NCI-H510A (cell line): ENCODE measurements at regions not wholly inside any gene's neighbourhood (a gene's known extent, or its start where the extent isn't known, plus 50 kb on each side); places are given as distances from the start of the nearest gene placed in this dataset.
"Not testable (repeated sequence)": the region's sequence is repeated elsewhere in the genome, so short reads cannot be mapped to it uniquely, and the experiment has no call there.

ENCODE experiments used
- DNase-seq: peaks from one replicate; lab custom pipeline; 2025; lab: John Stamatoyannopoulos, UW

- no peak for DNase-seq
Measured at GRCh38 chr9:30995956-30996738, 1388.3 kb upstream of the ACO1 start.

- no peak for DNase-seq
Measured at GRCh38 chr9:30996761-30997160, 1387.7 kb upstream of the ACO1 start.

DNA sequence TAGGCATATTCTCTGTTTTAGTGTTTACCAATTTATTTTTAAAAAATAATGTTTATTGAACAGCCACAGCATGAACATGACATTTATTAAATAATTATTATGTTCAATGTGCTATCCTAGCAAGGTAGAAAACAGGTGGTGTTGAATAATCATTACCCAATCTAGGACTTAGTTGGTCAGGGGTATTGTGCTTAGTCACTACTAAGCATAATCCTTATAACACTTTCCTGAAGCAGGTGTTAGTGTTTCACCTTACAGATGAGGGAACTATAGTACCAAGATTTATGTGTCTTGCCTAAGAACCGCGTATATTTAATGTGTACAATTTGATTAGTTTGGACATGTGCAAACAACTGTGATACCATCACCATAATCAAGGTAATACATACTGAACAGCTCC lies 1387.2 kb upstream of the ACO1 start:
- no peak for DNase-seq

- DNase-seq = no peak
Measured at GRCh38 chr9:31005086-31005665, 1379.3 kb upstream of the ACO1 start.

GRCh38 chr9:31013371-31013770 lies 1371.1 kb upstream of the ACO1 start:
- no peak for DNase-seq

DNA sequence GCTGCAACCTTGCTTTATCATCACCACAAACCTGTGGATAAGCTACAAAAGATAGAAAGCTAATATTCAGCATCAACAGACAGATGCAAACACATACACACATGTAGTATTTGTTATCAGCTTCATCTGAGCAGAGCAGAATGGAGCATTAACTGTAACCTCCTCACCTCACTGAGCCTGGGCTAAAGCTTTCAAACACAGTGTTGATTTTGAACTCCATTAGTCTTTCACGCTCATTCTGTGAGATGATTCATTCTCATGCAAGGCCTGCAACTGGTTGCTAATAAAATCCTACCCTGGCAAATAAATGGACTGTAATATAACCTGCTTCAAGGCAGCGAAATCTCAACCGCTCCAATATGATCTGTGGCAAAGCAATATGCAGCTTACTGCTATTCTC lies 1360.6 kb upstream of the ACO1 start:
- DNase-seq = no peak

DNA sequence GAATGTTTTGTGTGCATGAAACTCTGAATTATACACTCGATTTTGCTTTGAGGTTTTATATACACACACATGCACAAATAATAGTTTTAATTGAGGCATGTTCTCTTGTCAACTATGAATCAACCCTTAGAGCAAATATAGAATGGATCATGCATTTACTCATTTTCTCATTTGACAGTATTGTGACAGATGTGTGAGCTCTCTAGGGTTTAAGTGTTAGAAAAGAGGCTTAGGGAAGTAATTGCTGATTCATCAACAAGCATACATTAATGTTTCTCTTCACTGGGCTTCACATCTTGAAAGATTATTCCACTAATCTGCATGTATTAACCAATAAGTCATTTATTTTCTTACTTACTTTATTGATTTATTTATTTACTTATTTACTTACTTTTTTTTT lies 1356.8 kb upstream of the ACO1 start:
- no peak for DNase-seq

- DNase-seq = no peak
Measured at GRCh38 chr9:31028137-31028536, 1356.3 kb upstream of the ACO1 start.

DNA sequence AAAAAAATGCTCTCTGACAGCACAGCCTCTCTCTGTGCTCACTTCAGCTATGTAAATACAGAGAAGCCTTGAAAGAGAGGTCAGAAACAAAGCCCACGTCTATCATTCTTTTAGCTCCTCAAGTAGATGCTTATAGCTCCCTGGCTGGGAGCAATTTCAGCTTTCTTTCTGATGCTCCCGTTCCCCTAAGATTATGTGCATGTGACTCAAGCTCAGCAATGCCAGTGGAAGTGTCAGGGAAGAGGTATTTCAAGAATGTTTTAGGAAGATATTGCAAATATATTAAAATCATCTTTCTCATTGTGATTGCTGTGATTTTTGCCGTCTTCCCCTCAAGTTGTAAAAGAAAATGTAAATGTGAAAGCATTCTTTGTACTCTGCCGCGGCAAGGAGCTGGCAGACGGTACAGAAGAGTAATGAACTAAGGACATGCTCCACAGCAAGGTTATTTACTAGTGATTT lies 1353.7 kb upstream of the ACO1 start:
- no peak for DNase-seq

DNA sequence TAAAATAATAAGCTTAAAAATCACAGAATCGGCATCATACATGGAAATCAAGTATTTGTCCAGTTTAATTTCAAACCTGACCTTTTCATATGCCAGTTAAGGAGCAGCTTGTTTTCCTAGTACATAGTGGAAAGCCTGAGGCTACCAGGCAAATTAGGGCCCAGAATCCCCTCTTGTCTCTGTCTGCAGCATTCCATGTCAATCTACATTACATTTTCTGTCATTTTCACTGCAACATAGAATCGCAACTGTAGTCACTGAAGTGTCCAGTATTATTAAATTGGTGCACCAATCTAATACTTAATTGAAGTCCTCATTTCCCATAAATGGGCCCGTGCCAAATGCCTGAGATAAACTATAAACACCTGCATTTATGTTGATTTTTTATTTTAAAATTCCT lies 1352.2 kb upstream of the ACO1 start:
- no peak for DNase-seq

DNA sequence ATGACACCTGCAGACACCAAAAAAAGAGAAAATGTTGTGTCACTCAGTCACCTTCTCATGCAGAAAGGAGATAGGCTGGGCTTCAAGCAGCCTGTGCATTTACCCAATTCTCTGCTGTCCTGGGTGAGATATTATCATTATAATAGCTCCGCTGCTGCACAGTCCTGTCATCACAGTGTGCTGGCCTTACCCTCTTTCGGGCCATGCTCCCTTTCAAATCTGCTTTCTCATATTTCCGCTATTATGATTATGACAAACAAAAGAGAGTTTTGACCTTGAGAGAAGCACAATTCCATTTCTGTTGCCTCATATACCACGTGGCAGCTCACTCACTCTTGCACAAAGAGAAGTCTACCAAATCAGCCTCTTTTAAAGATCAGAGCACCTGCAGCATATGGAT lies 1350.1 kb upstream of the ACO1 start:
- DNase-seq = no peak

DNA sequence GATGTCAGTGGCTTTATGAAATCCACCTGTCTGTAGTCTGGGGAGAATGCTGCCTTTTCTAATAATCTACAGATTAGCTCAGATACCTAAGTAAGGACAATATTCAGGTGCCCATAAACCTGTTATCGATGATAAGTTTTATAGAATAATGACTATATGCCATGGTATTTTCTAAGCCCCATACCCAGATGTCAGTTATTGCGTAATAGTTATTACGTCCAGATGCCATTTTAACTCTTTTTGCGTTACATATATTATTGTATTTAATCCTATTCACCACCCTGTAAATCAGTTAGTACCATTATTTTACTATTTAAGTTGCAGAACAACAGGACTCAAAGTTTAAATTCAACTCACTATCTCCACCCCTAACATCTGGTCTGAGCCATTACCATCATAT lies 1343.9 kb upstream of the ACO1 start:
- DNase-seq = no peak

DNA sequence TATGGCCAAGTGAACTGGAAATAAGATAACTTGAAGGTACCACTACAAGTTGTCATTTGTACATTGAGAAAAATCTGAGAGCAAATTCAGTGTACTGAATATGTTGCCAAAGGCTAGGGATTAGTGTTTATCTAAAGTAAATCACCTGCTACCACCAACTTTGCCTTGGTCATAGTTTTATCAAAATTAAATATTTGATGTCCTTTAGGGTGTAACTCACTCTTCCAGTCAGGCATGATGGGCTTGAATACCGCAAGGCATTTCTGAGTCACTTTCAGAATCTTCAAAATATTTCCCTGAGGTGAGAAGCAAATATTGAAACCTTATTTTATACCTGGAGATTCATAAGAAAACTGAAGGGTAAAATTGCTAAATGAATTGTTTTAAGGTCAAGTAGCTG lies 1338.6 kb upstream of the ACO1 start:
- DNase-seq = no peak

DNA sequence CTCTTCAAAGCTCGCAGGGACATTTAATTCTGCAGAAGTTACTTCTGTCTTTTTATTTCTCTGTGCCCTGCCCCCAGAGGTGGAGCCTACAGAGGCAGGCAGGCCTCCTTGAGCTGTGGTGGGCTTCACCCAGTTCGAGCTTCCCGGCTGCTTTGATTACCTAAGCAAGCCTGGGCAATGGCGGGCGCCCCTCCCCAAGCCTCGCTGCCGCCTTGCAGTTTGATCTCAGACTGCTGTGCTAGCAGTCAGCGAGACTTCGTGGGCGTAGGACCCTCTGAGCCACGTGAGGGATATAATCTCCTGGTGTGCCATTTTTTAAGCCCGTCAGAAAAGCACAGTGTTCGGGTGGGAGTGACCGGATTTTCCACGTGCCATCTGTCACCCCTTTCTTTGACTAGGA lies 1322.9 kb upstream of the ACO1 start:
- DNase-seq = not testable (repeated sequence)

- DNase-seq = no peak
Measured at GRCh38 chr9:31065691-31066090, 1318.8 kb upstream of the ACO1 start.

DNA sequence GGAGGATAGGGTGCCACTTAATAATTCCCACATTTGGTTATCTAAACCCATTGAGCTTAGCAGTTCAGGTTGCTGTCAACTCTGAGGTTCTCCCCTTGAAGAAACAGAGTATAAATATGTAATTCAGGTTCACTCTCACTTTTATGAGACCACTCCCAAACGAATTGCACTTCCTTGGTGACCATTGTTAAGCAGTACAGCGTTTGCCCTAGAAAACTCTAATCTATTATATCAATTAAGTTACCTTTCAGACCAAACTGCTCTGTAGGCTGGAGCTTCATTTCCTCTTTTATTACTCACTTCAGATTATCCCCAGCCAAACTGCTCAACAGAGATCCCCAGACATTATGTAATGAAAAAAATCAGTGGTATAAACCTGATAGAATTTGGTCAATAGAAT lies 1317.0 kb upstream of the ACO1 start:
- no peak for DNase-seq

DNA sequence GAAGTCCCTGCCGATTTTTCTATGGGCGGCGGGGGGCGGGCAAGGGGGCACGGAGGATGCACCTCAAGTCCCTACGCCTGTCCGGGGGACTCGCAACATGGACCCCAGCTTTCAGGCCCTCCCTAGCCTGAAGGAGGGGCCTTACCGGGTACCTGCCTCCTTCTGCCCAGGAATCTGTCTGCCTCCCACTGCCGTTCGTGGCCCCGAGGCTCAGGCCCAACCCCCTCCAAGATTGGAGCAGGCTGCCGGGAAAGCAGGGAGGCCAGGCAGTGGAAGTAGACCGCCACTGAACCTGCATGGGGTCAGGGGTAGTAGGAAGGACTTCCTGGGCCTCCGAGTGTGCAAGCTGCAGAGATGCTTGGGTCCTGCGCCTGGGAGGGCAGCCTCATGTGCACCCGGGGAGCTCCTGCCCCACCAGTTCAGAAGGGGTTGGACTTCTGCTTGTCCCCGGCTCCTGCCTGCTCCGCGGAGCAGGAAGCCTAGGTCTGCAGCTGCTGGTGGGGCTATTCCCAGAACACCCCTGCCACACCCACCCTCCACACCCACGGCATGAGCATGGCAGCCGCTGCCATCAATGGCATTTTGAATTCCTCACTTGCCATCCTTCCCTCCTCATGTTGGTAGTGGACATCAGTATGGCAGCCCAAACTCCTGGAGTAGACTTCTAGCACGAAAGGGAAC lies 1312.7 kb upstream of the ACO1 start:
- DNase-seq = no peak

- DNase-seq = no peak
Measured at GRCh38 chr9:31078175-31078574, 1306.3 kb upstream of the ACO1 start.

DNA sequence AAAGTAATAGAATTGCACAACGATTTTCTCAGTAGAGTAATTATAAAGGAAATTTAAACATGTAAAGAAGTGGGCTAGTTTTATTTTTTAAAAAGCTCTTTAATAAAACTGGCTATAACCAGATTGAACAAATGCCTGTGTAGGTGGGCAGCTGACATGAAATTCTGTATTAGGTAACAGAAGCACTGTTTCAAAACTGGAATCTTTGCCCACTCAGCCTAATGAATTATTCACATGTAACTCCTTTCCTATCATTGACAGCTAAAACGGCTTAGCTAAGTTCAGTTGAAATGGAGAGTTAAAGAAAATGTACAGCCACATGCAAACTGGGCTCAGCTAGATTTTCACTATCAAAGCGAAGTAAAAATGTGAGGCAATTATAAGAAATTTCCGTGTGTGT lies 1300.1 kb upstream of the ACO1 start:
- DNase-seq = no peak

- DNase-seq = no peak
Measured at GRCh38 chr9:31089549-31090221, 1294.8 kb upstream of the ACO1 start.

GRCh38 chr9:31100311-31100710 lies 1284.1 kb upstream of the ACO1 start:
- DNase-seq = no peak

- no peak for DNase-seq
Measured at GRCh38 chr9:31103836-31104235, 1280.6 kb upstream of the ACO1 start.

DNA sequence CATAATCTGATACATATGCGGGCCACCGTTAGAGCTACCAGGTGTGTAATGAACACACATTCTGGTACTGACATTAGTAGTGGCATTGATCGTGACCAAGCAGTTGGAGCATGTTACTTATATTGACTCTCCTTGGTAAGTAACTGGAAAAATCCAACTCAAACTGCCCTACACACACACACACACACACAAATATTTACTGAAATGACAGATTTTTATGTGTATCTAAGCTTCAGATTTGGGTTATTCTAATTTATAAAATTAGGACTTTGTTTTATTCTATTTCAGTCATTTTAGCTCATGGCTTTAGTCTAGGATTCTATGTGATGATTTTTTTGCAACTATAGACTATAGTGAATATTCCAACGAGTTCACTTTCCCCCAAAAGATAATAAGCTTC lies 1280.2 kb upstream of the ACO1 start:
- no peak for DNase-seq
